HG03571 (cell line): ENCODE measurements at regions not wholly inside any gene's neighbourhood (a gene's known extent, or its start where the extent isn't known, plus 50 kb on each side); places are given as distances from the start of the nearest gene placed in this dataset.
"Not testable (repeated sequence)": the region's sequence is repeated elsewhere in the genome, so short reads cannot be mapped to it uniquely, and the experiment has no call there.

Experiments
- ATAC-seq: cut with Tn5 transposase; IDR thresholded peaks from one replicate; pipeline ENCODE4 v1.9.1; 2021; ENCODE audit not compliant: unreplicated experiment

- ATAC-seq = no peak
Measured at GRCh38 chr10:3324612-3325038, 152.0 kb upstream of the PITRM1 start.

GRCh38 chr10:3323865-3324498 is 151.4 kb upstream of the PITRM1 start:
- ATAC-seq = no peak

DNA sequence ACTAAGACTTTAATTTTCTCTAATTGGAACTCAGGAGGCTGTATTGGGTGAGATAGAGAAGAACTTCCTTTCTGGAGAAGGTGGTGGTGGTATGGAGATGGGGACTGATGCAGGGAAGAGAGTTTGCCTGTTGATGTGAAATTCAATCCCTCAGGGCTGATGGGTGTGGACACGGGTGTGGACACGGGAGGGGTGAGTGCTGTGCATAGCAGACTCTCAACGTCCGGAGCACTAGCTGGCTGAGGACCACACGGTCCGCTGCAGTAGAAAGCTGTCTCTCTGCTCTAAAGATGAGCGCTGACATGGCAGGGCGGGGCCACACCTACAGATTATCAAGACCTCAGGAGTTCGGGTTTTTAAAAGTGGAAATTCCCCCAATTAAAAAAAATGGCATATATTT is 148.5 kb upstream of the PITRM1 start:
- ATAC-seq = no peak

- no peak for ATAC-seq
Measured at GRCh38 chr10:3319811-3320226, 147.2 kb upstream of the PITRM1 start.

GRCh38 chr10:3318480-3318807 is 145.9 kb upstream of the PITRM1 start:
- ATAC-seq = not testable (repeated sequence)

DNA sequence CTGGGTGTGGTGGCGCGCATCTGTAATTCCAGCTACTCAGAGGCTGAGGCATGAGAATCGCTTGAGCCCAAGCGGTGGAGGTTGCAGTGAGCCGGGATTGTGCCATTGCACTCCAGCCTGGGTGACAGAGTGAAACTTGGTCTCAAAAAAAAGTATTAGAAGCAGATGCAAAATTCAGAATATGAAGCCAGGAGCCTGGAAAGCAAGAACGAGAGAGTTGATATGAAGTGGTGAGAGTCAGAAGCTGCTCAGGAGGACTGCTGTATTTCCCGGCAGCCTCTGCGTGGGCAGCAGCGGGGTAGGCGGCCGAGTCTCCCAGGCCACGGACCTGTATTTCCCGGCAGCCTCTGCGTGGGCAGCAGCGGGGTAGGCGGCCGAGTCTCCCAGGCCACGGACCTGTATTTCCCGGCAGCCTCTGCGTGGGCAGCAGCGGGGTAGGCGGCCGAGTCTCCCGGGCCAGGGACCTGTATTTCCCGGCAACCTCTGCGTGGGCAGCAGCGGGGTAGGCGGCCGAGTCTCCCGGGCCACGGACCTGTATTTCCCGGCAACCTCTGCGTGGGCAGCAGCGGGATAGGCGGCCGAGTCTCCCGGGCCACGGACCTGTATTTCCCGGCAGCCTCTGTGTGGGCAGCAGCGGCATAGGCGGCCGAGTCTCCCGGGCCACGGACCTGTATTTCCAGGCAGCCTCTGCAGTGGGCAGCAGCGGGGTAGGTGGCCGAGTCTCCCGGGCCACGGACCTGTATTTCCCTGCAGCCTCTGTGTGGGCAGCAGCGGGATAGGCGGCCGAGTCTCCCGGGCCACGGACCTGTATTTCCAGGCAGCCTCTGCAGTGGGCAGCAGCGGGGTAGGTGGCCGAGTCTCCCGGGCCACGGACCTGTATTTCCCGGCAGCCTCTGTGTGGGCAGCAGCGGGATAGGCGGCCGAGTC is 145.2 kb upstream of the PITRM1 start:
- ATAC-seq = not testable (repeated sequence)

DNA sequence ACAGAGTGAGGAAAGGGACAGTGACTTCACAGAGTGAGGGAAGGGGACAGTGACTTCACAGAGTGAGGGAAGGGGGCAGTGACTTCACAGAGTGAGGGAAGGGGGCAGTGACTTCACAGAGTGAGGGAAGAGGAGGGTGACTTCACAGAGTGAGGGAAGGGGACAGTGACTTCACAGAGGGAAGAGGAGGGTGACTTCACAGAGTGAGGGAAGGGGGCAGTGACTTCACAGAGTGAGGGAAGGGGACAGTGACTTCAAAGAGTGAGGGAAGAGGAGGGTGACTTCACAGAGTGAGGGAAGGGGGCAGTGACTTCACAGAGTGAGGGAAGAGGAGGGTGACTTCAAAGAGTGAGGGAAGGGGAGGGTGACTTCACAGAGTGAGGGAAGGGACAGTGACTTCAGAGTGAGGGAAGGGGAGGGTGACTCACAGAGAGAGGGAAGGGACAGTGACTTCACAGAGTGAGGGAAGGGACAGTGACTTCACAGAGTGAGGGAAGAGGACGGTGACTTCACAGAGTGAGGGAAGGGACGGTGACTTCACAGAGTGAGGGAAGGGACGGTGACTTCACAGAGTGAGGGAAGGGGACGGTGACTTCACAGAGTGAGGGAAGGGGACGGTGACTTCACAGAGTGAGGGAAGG is 142.0 kb upstream of the PITRM1 start:
- not testable (repeated sequence) for ATAC-seq

- ATAC-seq = not testable (repeated sequence)
Measured at GRCh38 chr10:3313784-3314444, 141.3 kb upstream of the PITRM1 start.

GRCh38 chr10:3312403-3312940 is 139.9 kb upstream of the PITRM1 start:
- ATAC-seq = no peak

- ATAC-seq = no peak
Measured at GRCh38 chr10:3310016-3310784, 137.6 kb upstream of the PITRM1 start.

DNA sequence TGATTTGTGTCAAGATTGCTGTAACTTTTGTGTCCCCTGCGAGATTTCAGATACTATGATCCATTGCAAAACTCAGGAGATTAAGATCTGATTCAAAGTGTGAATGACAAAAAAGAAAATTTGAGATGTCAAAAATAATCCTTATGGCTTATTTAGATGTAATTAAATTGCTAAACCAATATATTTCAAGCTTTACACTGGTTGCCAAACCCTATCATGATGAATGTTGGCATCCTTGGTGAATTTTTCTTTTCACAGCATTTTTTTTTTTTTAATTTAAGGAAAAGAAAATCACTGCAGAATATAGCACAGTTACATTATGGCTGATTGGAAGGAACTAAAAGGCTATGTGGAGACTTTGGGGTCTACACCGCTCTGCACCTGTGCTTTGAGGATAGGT is 133.5 kb upstream of the PITRM1 start:
- no peak for ATAC-seq

- no peak for ATAC-seq
Measured at GRCh38 chr10:3295582-3296151, 123.1 kb upstream of the PITRM1 start.

DNA sequence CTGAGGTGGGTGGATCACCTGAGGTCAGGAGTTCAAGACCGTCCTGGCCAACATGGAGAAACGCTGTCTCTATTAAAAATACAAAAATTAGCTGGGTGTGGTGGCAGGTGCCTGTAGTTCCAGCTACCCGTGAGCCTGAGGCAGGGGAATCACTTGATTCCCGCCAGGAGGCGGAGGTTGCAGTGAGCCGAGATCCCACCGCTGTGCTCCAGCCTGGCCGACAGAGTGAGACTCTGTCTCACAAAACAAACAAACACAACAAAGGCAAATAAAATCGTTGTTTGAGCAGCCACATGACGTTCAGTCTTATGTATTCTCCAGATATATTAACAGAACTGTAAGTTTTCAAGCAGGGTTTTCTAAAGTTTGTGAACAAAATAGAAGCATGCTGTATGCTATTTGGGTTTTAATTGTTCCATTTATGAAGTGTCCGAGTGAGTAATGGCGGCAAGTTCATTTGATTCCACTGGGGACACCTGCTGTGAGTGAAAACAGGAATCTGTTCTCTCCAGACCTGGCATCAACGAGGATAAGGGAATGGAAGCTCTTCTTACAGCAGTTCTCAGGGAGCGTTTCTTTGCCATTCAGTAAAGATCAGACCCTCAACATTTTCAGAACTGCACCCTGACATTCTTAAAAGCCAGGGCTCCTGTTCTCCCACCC is 122.5 kb upstream of the PITRM1 start:
- ATAC-seq = no peak

GRCh38 chr10:3293581-3294431 is 121.2 kb upstream of the PITRM1 start:
- no peak for ATAC-seq

DNA sequence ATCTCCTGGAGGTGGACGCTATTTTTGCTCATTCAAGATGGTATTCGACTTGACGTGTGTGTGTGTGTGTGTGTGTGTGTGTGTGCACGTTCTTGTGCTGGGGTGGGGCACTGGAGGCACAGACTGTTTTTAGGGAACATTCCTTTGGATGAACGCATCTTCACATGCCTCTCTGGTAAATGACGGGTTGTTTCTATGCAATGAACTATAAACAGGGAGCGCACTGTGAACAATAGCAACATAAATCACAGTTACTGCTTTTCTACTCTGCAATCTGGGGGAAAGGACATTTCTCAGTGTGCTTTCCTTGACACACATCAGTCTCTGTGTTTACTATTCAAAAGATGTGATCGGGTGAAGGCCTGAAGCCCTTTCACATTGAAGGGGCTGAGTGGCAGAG is 120.1 kb upstream of the PITRM1 start:
- ATAC-seq = no peak

GRCh38 chr10:3290550-3290949 is 118.0 kb upstream of the PITRM1 start:
- no peak for ATAC-seq

DNA sequence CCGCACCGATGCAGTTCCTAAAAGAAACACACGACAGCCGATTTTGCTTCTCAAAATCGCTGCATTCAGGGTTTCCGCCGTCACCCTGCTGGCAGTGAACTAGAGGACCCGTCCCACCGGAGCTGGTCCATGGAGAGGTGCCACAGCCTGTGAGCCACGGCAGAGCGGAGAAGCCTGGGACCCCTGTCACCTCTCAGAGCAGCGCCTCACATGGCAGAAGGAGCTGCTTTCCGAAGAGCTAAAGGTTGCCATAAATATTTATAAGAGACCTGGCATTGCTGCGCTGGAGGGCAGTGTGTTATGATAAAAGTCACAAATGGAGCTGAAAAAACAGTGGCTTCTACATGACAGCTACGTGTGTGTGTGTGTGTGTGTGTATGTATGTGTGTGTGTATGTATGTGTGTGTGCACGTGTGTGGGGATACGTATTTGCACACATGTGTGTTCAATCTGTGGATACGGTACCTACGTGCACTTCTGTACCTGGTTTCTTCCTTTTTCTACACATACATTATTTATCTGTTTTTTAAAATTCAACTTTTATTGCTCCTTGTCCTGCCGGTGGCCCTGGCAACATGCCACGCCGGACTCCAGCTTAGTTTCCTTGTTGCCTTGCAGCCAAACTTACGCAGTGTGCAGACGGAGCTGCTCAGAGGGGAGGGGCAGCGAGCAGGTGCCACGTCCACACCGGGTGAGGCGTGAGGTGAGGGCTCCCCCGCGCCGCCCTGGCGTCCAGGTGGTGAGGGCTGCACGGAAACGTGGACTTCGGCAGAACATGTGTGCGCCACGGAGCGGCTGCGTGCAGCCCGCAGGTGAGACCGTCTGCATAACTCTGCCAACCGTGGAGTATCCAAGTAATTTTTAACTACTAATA is 115.2 kb upstream of the PITRM1 start:
- ATAC-seq = no peak

DNA sequence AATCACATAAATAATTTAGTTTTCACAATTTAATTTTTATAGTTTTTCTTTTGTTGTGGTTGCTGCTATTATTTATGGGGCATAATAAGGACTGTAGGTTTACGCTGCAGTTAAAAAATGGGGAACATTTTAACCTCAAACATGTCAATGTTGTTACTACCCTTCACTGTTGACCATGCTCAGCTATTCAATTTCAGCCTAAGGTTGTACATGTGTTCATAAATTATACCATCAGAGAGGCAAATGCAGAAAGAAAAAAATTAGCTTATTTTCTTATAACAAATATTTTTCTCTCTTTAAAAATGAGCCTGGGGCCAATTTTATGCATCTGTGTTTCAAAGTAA is 110.1 kb upstream of the PITRM1 start:
- no peak for ATAC-seq
